H9 (cell line): ENCODE measurements at regions not wholly inside any gene's neighbourhood (a gene's known extent, or its start where the extent isn't known, plus 50 kb on each side); places are given as distances from the start of the nearest gene placed in this dataset.

Source experiments
- DNase-seq: peaks from one replicate; pipeline ENCODE4 v3.0.0-alpha.2; 2017
- H2AFZ ChIP-seq: one replicate; pipeline ENCODE4 v1.6.1; 2013; ENCODE audit warnings: mild to moderate bottlenecking, low read length, control low read depth, moderate library complexity
- H2AK5ac ChIP-seq: 2 replicates; pipeline ENCODE4 v1.6.1; 2013; ENCODE audit warnings: low read length, control low read depth, mixed read lengths; ENCODE audit not compliant: insufficient read length
- H2BK120ac ChIP-seq: one replicate; pipeline ENCODE4 v1.6.1; 2013; ENCODE audit warnings: low read depth, mild to moderate bottlenecking, low read length, control low read depth, inconsistent platforms; ENCODE audit not compliant: poor library complexity, severe bottlenecking
- H2BK12ac ChIP-seq: 2 replicates; pipeline ENCODE4 v1.6.1; 2013; ENCODE audit warnings: low read length, control low read depth, mixed read lengths, low read depth; ENCODE audit not compliant: insufficient read length
- H2BK15ac ChIP-seq: 2 replicates; pipeline ENCODE4 v1.6.1; 2013; ENCODE audit warnings: low read depth, low read length, control low read depth
- H2BK20ac ChIP-seq: one replicate; pipeline ENCODE4 v1.6.1; 2013; ENCODE audit warnings: low read depth, mild to moderate bottlenecking, low read length, control low read depth, inconsistent platforms; ENCODE audit not compliant: poor library complexity, severe bottlenecking
- H2BK5ac ChIP-seq: 2 replicates; pipeline ENCODE4 v1.6.1; 2013; ENCODE audit warnings: low read length, control low read depth, mixed read lengths; ENCODE audit not compliant: insufficient read length
- H3K14ac ChIP-seq: 2 replicates; pipeline ENCODE4 v1.6.1; 2013; ENCODE audit warnings: low read length, control low read depth; ENCODE audit not compliant: insufficient read depth
- H3K18ac ChIP-seq: 2 replicates; pipeline ENCODE4 v1.6.1; 2013; ENCODE audit warnings: low read depth, mild to moderate bottlenecking, mixed read lengths, low read length, control low read depth; ENCODE audit not compliant: insufficient read length
- H3K23ac ChIP-seq: 2 replicates; pipeline ENCODE4 v1.6.1; 2013; ENCODE audit warnings: low read length, control low read depth, mixed read lengths, low read depth; ENCODE audit not compliant: insufficient read length
- H3K23me2 ChIP-seq: 2 replicates; pipeline ENCODE4 v1.6.1; 2013; ENCODE audit warnings: low read depth, mild to moderate bottlenecking, mixed read lengths, low read length, control low read depth; ENCODE audit not compliant: insufficient read length, poor library complexity, severe bottlenecking
- H3K27ac ChIP-seq: 2 replicates; pipeline ENCODE4 v1.5.1; 2013; ENCODE audit warnings: low read length, control low read depth, mixed read lengths, low read depth; ENCODE audit not compliant: insufficient read length
- H3K27me3 ChIP-seq: 2 replicates; pipeline ENCODE4 v1.6.1; 2013; ENCODE audit warnings: low read length, control low read depth, inconsistent platforms; ENCODE audit not compliant: insufficient read depth
- H3K4ac ChIP-seq: 2 replicates; pipeline ENCODE4 v1.6.1; 2013; ENCODE audit warnings: low read depth, mild to moderate bottlenecking, control low read depth, inconsistent platforms, low read length, moderate library complexity
- H3K4me1 ChIP-seq: 2 replicates; pipeline ENCODE4 v1.6.1; 2013; ENCODE audit warnings: low read length, control low read depth, inconsistent platforms; ENCODE audit not compliant: insufficient read depth
- H3K4me2 ChIP-seq: 2 replicates; pipeline ENCODE4 v1.6.1; 2013; ENCODE audit warnings: low read length, control low read depth, mixed read lengths; ENCODE audit not compliant: insufficient read length, insufficient read depth
- H3K56ac ChIP-seq: 2 replicates; pipeline ENCODE4 v1.6.1; 2013; ENCODE audit warnings: low read depth, mild to moderate bottlenecking, mixed read lengths, low read length, control low read depth; ENCODE audit not compliant: insufficient read length
- H3K79me1 ChIP-seq: 2 replicates; pipeline ENCODE4 v1.6.1; 2013; ENCODE audit warnings: low read depth, mild to moderate bottlenecking, moderate library complexity, low read length, control low read depth, inconsistent platforms; ENCODE audit not compliant: insufficient read depth, poor library complexity, severe bottlenecking
- H3K79me2 ChIP-seq: 2 replicates; pipeline ENCODE4 v1.6.1; 2013; ENCODE audit warnings: low read length, control low read depth, inconsistent platforms; ENCODE audit not compliant: insufficient read depth
- H3K9ac ChIP-seq: 2 replicates; pipeline ENCODE4 v1.6.1; 2013; ENCODE audit warnings: low read length, control low read depth, mixed read lengths; ENCODE audit not compliant: insufficient read length; ENCODE audit errors: extremely low read depth
- H3K9me3 ChIP-seq: one replicate; pipeline ENCODE4 v1.6.1; 2013; ENCODE audit warnings: low read depth, low read length, inconsistent platforms; ENCODE audit not compliant: control insufficient read depth
- H3T11ph ChIP-seq: one replicate; pipeline ENCODE4 v1.6.1; 2013; ENCODE audit warnings: mild to moderate bottlenecking, low read length, control low read depth, inconsistent platforms
- H4K20me1 ChIP-seq: one replicate; pipeline ENCODE4 v1.6.1; 2013; ENCODE audit not compliant: control insufficient read depth, insufficient read length, insufficient read depth
- H4K5ac ChIP-seq: 2 replicates; pipeline ENCODE4 v1.6.1; 2013; ENCODE audit warnings: low read depth, mild to moderate bottlenecking, mixed read lengths, low read length, control low read depth; ENCODE audit not compliant: insufficient read length
- H4K8ac ChIP-seq: replicated peaks from 2 replicates; pipeline ENCODE4 v1.6.1; 2013; ENCODE audit warnings: low read length, control low read depth, mixed read lengths, low read depth; ENCODE audit not compliant: insufficient read length
- H4K91ac ChIP-seq: 2 replicates; pipeline ENCODE4 v1.6.1; 2013; ENCODE audit warnings: low read depth, mild to moderate bottlenecking, moderate library complexity, mixed read lengths, low read length, control low read depth; ENCODE audit not compliant: insufficient read length
- H3K27ac Mint-ChIP-seq, 3 experiments: 2 replicates in 2 of 3; 3 replicates in 1 of 3; pipeline ENCODE4 v1.8.0; 2020 to 2021; ENCODE audit warnings: mixed read lengths in 3 of 3, mild to moderate bottlenecking in 1 of 3, moderate library complexity in 1 of 3
- H3K27me3 Mint-ChIP-seq: 2 replicates; pipeline ENCODE4 v1.8.0; 2021; ENCODE audit warnings: low read depth, mild to moderate bottlenecking, moderate library complexity, mixed read lengths
- H3K36me3 Mint-ChIP-seq, 3 experiments: 2 replicates in 2 of 3; 3 replicates in 1 of 3; pipeline ENCODE4 v1.8.0; 2020 to 2021; ENCODE audit warnings: low read depth in 3 of 3, mixed read lengths in 3 of 3; ENCODE audit not compliant: insufficient read depth in 1 of 3
- H3K4me1 Mint-ChIP-seq, 2 experiments: 2 replicates each; pipeline ENCODE4 v1.8.0; 2020; ENCODE audit warnings: mixed read lengths in 2 of 2
- H3K4me3 Mint-ChIP-seq, 2 experiments: 2 replicates in 1 of 2; 3 replicates in 1 of 2; pipeline ENCODE4 v1.8.0; 2020 to 2021; ENCODE audit warnings: mild to moderate bottlenecking in 2 of 2, mixed read lengths in 2 of 2, moderate library complexity in 1 of 2
- H3K9me3 Mint-ChIP-seq, 2 experiments: 2 replicates in 1 of 2; 3 replicates in 1 of 2; pipeline ENCODE4 v1.8.0; 2020; ENCODE audit warnings: mild to moderate bottlenecking in 2 of 2, mixed read lengths in 2 of 2, moderate library complexity in 1 of 2
- CTCF ChIP-seq: fragments of 200-600 bp; sonication (generic); conservative IDR thresholded peaks from 3 replicates; pipeline ENCODE4 v1.8.0; 2021; ENCODE audit warnings: antibody characterized with exemption, mild to moderate bottlenecking
- WGBS: extraction: QIAGEN DNeasy Blood & Tissue Kit; methylation state at CpG from one replicate; pipeline ENCODE4 v1.1.7; 2013; ENCODE audit warnings: missing lambda C conversion rate, low lambda C conversion rate, mixed read lengths; ENCODE audit not compliant: insufficient read length; ENCODE audit errors: extremely low coverage; 5-methylcytosine and 5-hydroxymethylcytosine counted together

GRCh38 chr3:34024447-34025240, 226.2 kb downstream of the PDCD6IP start:
- no peaks in the 10 kb centered on the region for H3K23me2 ChIP-seq
- H3K9ac ChIP-seq, result no peak overlapping the region
- no peaks in the 10 kb centered on the region for H3K4me1 ChIP-seq
- Mint-ChIP-seq H3K36me3 (no peaks in the 10 kb centered on the region), H3K9me3 (peaks cover 0 to 2% of the 10 kb centered on the region in 2 experiments; a peak in 1 of 5 replicates), H3K4me1 (no peaks in the 10 kb centered on the region), H3K27me3 (no peaks in the 10 kb centered on the region), H3K27ac (peak overlapping the region in 1 of 3 experiments; percentile 70; a peak in 1 of 7 replicates), H3K4me3 (no peak overlapping the region)
- no peak overlapping the region for H3K14ac ChIP-seq
- H3K9me3 ChIP-seq, result no peaks in the 10 kb centered on the region
- H2BK5ac ChIP-seq, result no peak overlapping the region
- H3K4me2 ChIP-seq, result no peak overlapping the region
- H3K27me3 ChIP-seq, result no peaks in the 10 kb centered on the region
- H4K20me1 ChIP-seq, result no peaks in the 10 kb centered on the region
- H3K23ac ChIP-seq, result no peak overlapping the region
- H3T11ph ChIP-seq, result no peak overlapping the region
- H4K5ac ChIP-seq, result no peak overlapping the region
- WGBS, result no CpG with 5 or more reads among the region's 3 CpGs
- H2AFZ ChIP-seq, result no peak overlapping the region
- no peak overlapping the region for H3K56ac ChIP-seq
- no peak overlapping the region for H2BK12ac ChIP-seq
- H3K27ac ChIP-seq, result no peak overlapping the region
- TF ChIP-seq CTCF, result no peak
- no peak overlapping the region for H2BK15ac ChIP-seq
- no peak overlapping the region for H3K18ac ChIP-seq
- no peak overlapping the region for H4K91ac ChIP-seq
- no peak overlapping the region for H3K4ac ChIP-seq
- no peak overlapping the region for H2AK5ac ChIP-seq
- no peak overlapping the region for H4K8ac ChIP-seq
- H2BK20ac ChIP-seq, result no peak overlapping the region
- DNase-seq, result no peak
- no peak overlapping the region for H2BK120ac ChIP-seq
- no peaks in the 10 kb centered on the region for H3K79me1 ChIP-seq
- no peaks in the 10 kb centered on the region for H3K79me2 ChIP-seq
